IMR-90 (cell line): ENCODE measurements at regions not wholly inside any gene's neighbourhood (a gene's known extent, or its start where the extent isn't known, plus 50 kb on each side); places are given as distances from the start of the nearest gene placed in this dataset.

Experiments used
- FOS ChIP-seq: fragments of 150-350 bp; IDR thresholded peaks from 2 replicates; pipeline ENCODE4 v1.6.1; 2016; ENCODE audit warnings: low read depth, low read length
- MXI1 ChIP-seq: IDR thresholded peaks from 2 replicates; pipeline ENCODE4 v1.6.1; 2012; ENCODE audit warnings: low read depth, mild to moderate bottlenecking, low read length, moderate library complexity, borderline replicate concordance
- RAD21 ChIP-seq: IDR thresholded peaks from 2 replicates; pipeline ENCODE4 v1.6.1; 2012; ENCODE audit warnings: low read length, improper control_type of control experiment
- TF ChIP-seq, protein P1 (sequence below): conservative IDR thresholded peaks from 2 replicates; pipeline ENCODE4 v1.5.1; 2012; ENCODE audit warnings: mild to moderate bottlenecking, low read depth, low read length, improper control_type of control experiment

DNA sequence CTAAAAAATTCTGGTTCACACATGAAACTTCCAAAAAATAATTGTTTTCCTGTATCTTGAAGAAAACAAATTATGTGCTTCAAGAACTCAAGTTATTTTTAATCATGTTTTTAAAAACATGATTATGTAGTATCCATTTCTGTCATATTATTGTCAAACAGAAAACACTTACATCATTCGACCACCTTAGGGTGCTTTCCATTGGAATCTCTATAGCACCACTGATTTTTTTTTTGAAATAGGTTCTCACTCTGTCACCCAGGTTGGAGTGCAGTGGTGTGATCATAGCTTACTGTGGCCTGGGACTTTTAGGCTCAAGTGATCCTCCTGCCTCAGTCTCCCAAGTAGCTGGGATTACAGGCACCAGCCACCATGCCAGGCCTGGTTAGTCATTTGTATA lies 457.3 kb downstream of the SI start:
- TF ChIP-seq FOS (no peak), MXI1 (no peak), RAD21 (no peak)
- TF ChIP-seq, protein P1, sequence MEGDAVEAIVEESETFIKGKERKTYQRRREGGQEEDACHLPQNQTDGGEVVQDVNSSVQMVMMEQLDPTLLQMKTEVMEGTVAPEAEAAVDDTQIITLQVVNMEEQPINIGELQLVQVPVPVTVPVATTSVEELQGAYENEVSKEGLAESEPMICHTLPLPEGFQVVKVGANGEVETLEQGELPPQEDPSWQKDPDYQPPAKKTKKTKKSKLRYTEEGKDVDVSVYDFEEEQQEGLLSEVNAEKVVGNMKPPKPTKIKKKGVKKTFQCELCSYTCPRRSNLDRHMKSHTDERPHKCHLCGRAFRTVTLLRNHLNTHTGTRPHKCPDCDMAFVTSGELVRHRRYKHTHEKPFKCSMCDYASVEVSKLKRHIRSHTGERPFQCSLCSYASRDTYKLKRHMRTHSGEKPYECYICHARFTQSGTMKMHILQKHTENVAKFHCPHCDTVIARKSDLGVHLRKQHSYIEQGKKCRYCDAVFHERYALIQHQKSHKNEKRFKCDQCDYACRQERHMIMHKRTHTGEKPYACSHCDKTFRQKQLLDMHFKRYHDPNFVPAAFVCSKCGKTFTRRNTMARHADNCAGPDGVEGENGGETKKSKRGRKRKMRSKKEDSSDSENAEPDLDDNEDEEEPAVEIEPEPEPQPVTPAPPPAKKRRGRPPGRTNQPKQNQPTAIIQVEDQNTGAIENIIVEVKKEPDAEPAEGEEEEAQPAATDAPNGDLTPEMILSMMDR: no peak
